H1 (cell line): ENCODE measurements at regions not wholly inside any gene's neighbourhood (a gene's known extent, or its start where the extent isn't known, plus 50 kb on each side); places are given as distances from the start of the nearest gene placed in this dataset.

Experiments
- CTCF ChIA-PET: fragments of 300-600 bp; sonication (Branson Sonifier 250); formaldehyde crosslinking; loops from one replicate; lab custom pipeline; 2021; ENCODE audit not compliant: partially characterized antibody; lab: Charles Lee
- POLR2A ChIA-PET: fragments of 300-600 bp; sonication (Branson Sonifier 250); formaldehyde crosslinking; loops from one replicate; lab custom pipeline; 2021; ENCODE audit warnings: inconsistent platforms; ENCODE audit not compliant: partially characterized antibody; lab: Charles Lee
- DNase-seq, 2 experiments: peaks; one replicate each; pipeline versions ENCODE4 v3.0.0 to v3.0.0-alpha.2; 2010 to 2022; ENCODE audit warnings: low spot score in 2 of 2, low read depth in 1 of 2, mixed read lengths in 1 of 2
- FAIRE-seq: peaks from 2 replicates; lab custom pipeline; 2011; peaks lifted over from hg19 to GRCh38; lab: Jason Lieb, UNC
- H2AFZ ChIP-seq: 2 replicates; pipeline ENCODE4 v1.8.1; 2012; ENCODE audit warnings: low read length, inconsistent platforms
- H2AK5ac ChIP-seq: 2 replicates; pipeline ENCODE4 v1.6.1; 2013; ENCODE audit warnings: low read depth, low read length
- H2BK120ac ChIP-seq: replicated peaks from 2 replicates; pipeline ENCODE3; 2013; ENCODE audit warnings: low read depth, low read length, inconsistent platforms
- H2BK12ac ChIP-seq: 2 replicates; pipeline ENCODE4 v1.6.1; 2013; ENCODE audit warnings: low read depth, low read length
- H2BK15ac ChIP-seq: 2 replicates; pipeline ENCODE4 v1.6.1; 2013; ENCODE audit warnings: low read length
- H2BK20ac ChIP-seq: 2 replicates; pipeline ENCODE4 v1.6.1; 2013; ENCODE audit warnings: low read length
- H2BK5ac ChIP-seq: 2 replicates; pipeline ENCODE4 v1.6.1; 2013; ENCODE audit warnings: low read depth, low read length
- H3K14ac ChIP-seq: 2 replicates; pipeline ENCODE4 v1.6.1; 2013; ENCODE audit warnings: inconsistent platforms; ENCODE audit not compliant: insufficient read length
- H3K18ac ChIP-seq: 2 replicates; pipeline ENCODE4 v1.6.1; 2013; ENCODE audit warnings: low read length; ENCODE audit errors: extremely low read depth
- H3K23ac ChIP-seq: 2 replicates; pipeline ENCODE4 v1.6.1; 2013; ENCODE audit warnings: inconsistent platforms; ENCODE audit not compliant: insufficient read length
- H3K23me2 ChIP-seq: 2 replicates; pipeline ENCODE4 v1.6.1; 2013; ENCODE audit warnings: low read depth, low read length
- H3K27ac ChIP-seq: 2 replicates; pipeline ENCODE4 v1.6.1; 2011; ENCODE audit warnings: low read depth, low read length, inconsistent platforms
- H3K27me3 ChIP-seq, 4 experiments: replicated peaks in 1 of 4; 1 replicate in 1 of 4; 2 replicates in 3 of 4; pipeline versions ENCODE4 v1.6.1 to v1.8.1; 2011 to 2013; ENCODE audit warnings: low read length in 3 of 4, mild to moderate bottlenecking in 3 of 4, inconsistent platforms in 2 of 4, mixed read lengths in 2 of 4, moderate library complexity in 1 of 4; ENCODE audit not compliant: control insufficient read depth in 3 of 4, insufficient read depth in 3 of 4; ENCODE audit errors: extremely low read depth in 1 of 4
- H3K36me3 ChIP-seq, 4 experiments: 2 replicates each; pipeline versions ENCODE4 v1.6.1 to v1.8.1; 2011 to 2013; ENCODE audit warnings: mild to moderate bottlenecking in 4 of 4, low read length in 3 of 4, moderate library complexity in 2 of 4, control low read depth in 1 of 4, inconsistent platforms in 1 of 4; ENCODE audit not compliant: insufficient read depth in 4 of 4, control insufficient read depth in 2 of 4
- H3K4ac ChIP-seq: replicated peaks from 2 replicates; pipeline ENCODE3; 2013; ENCODE audit warnings: low read length, low read depth, mixed read lengths, inconsistent platforms; ENCODE audit not compliant: insufficient read length
- H3K4me1 ChIP-seq, 4 experiments: replicated peaks in 1 of 4; 1 replicate in 1 of 4; 2 replicates in 3 of 4; pipeline versions ENCODE4 v1.6.1 to v1.8.1; 2011 to 2013; ENCODE audit warnings: low read length in 3 of 4, inconsistent platforms in 2 of 4, mixed read lengths in 1 of 4; ENCODE audit not compliant: insufficient read depth in 4 of 4, control insufficient read depth in 3 of 4
- H3K4me2 ChIP-seq, 2 experiments: 2 replicates each; pipeline versions ENCODE4 v1.6.1 to v1.8.1; 2011 to 2013; ENCODE audit warnings: low read depth in 2 of 2, low read length in 2 of 2, control low read depth in 1 of 2, inconsistent platforms in 1 of 2, mild to moderate bottlenecking in 1 of 2; ENCODE audit not compliant: insufficient read depth in 1 of 2
- H3K4me3 ChIP-seq, 4 experiments: fragments of 200-600, 300-600 bp in 1 of 4; sonication (generic), shearing (Covaris generic), sonication (Bioruptor Twin) in 1 of 4; 2 replicates each; pipeline versions ENCODE4 v1.5.1 to v1.8.1; 2011 to 2016; ENCODE audit warnings: low read length in 4 of 4, low read depth in 3 of 4, control low read depth in 2 of 4, inconsistent platforms in 2 of 4, mild to moderate bottlenecking in 2 of 4, mixed read lengths in 1 of 4, moderate library complexity in 1 of 4; ENCODE audit not compliant: insufficient read depth in 2 of 4; ENCODE audit errors: extremely low read depth in 1 of 4
- H3K56ac ChIP-seq: replicated peaks from 2 replicates; pipeline ENCODE3; 2013; ENCODE audit warnings: low read depth, mild to moderate bottlenecking, mixed read lengths, low read length, inconsistent platforms; ENCODE audit not compliant: insufficient read length
- H3K79me1 ChIP-seq: 2 replicates; pipeline ENCODE4 v1.6.1; 2013; ENCODE audit warnings: low read depth, low read length, control low read depth
- H3K79me2 ChIP-seq, 2 experiments: 2 replicates each; pipeline versions ENCODE4 v1.6.1 to v1.8.1; 2012 to 2013; ENCODE audit warnings: low read length in 2 of 2, mild to moderate bottlenecking in 2 of 2, inconsistent platforms in 1 of 2; ENCODE audit not compliant: insufficient read depth in 2 of 2, control insufficient read depth in 1 of 2
- H3K9ac ChIP-seq, 4 experiments: replicated peaks in 1 of 4; 1 replicate in 1 of 4; 2 replicates in 3 of 4; pipeline versions ENCODE4 v1.6.1 to v1.8.1; 2011 to 2013; ENCODE audit warnings: low read depth in 3 of 4, low read length in 3 of 4, control low read depth in 2 of 4, mild to moderate bottlenecking in 2 of 4, moderate library complexity in 2 of 4, inconsistent platforms in 1 of 4; ENCODE audit errors: extremely low read depth in 1 of 4
- H3K9me3 ChIP-seq, 2 experiments: 2 replicates each; pipeline versions ENCODE4 v1.6.1 to v1.8.1; 2012 to 2013; ENCODE audit warnings: mild to moderate bottlenecking in 2 of 2, moderate library complexity in 2 of 2, control low read depth in 1 of 2, inconsistent platforms in 1 of 2, low read depth in 1 of 2, low read length in 1 of 2, mixed read lengths in 1 of 2; ENCODE audit not compliant: insufficient read depth in 2 of 2
- H4K20me1 ChIP-seq, 2 experiments: replicated peaks in 1 of 2; 2 replicates each; pipeline versions ENCODE3 to v1.8.1; 2011 to 2013; ENCODE audit warnings: inconsistent platforms in 2 of 2, low read length in 2 of 2, mild to moderate bottlenecking in 1 of 2; ENCODE audit not compliant: insufficient read depth in 2 of 2, control insufficient read depth in 1 of 2
- H4K5ac ChIP-seq: 2 replicates; pipeline ENCODE4 v1.6.1; 2013; ENCODE audit warnings: low read length, low read depth, mixed read lengths, inconsistent platforms; ENCODE audit not compliant: insufficient read length
- H4K8ac ChIP-seq: 2 replicates; pipeline ENCODE4 v1.8.0; 2013; ENCODE audit warnings: mild to moderate bottlenecking, moderate library complexity, low read length, inconsistent platforms; ENCODE audit not compliant: insufficient read depth; ENCODE audit errors: extremely low read depth
- H4K91ac ChIP-seq: replicated peaks from 2 replicates; pipeline ENCODE3; 2013; ENCODE audit warnings: low read length, mixed read lengths, inconsistent platforms; ENCODE audit not compliant: insufficient read length
- CHD1 ChIP-seq: IDR thresholded peaks from 2 replicates; pipeline ENCODE4 v1.6.1; 2012; ENCODE audit warnings: low read depth, low read length, improper control_type of control experiment
- EGR1 ChIP-seq: IDR thresholded peaks from 2 replicates; pipeline ENCODE4 v1.6.1; 2011; ENCODE audit warnings: low read depth, low read length, borderline replicate concordance
- GABPA ChIP-seq: IDR thresholded peaks from 2 replicates; pipeline ENCODE4 v1.6.1; 2011; ENCODE audit warnings: mild to moderate bottlenecking, low read length, moderate library complexity, borderline replicate concordance; ENCODE audit not compliant: insufficient read depth
- POLR2AphosphoS5 ChIP-seq: IDR thresholded peaks from 2 replicates; pipeline ENCODE4 v1.6.1; 2011; ENCODE audit warnings: low read depth, low read length
- RBBP5 ChIP-seq: IDR thresholded peaks from 2 replicates; pipeline ENCODE4 v1.7.1; 2012; ENCODE audit warnings: low read depth, mild to moderate bottlenecking, inconsistent platforms, low read length, moderate library complexity, borderline replicate concordance
- SP1 ChIP-seq: IDR thresholded peaks from 2 replicates; pipeline ENCODE4 v1.6.1; 2011; ENCODE audit warnings: low read depth, low read length
- TAF1 ChIP-seq: IDR thresholded peaks from 2 replicates; pipeline ENCODE4 v1.6.1; 2011; ENCODE audit warnings: mild to moderate bottlenecking, low read depth, low read length
- TBP ChIP-seq: IDR thresholded peaks from 2 replicates; pipeline ENCODE4 v1.6.1; 2011; ENCODE audit warnings: low read depth, low read length, improper control_type of control experiment
- WGBS, 2 experiments: shearing (Covaris generic) in 1 of 2; methylation state at CpG; one replicate each; pipeline versions ENCODE4 v1.1.6 to v1.1.7; 2013 to 2015; ENCODE audit warnings: low lambda C conversion rate in 2 of 2, mixed read lengths in 2 of 2, inconsistent platforms in 1 of 2, low coverage in 1 of 2, missing lambda C conversion rate in 1 of 2; ENCODE audit not compliant: insufficient replicate concordance in 2 of 2, insufficient coverage in 1 of 2, insufficient read length in 1 of 2; ENCODE audit errors: extremely low coverage in 1 of 2, missing lambda C conversion rate in 1 of 2; 5-methylcytosine and 5-hydroxymethylcytosine counted together
- TF ChIP-seq, protein P1 (sequence below): IDR thresholded peaks from 2 replicates; pipeline ENCODE4 v1.6.1; 2011; ENCODE audit warnings: low read length, improper control_type of control experiment
- TF ChIP-seq, protein P2 (sequence below), 3 experiments: IDR thresholded peaks; 1 replicate in 2 of 3; 2 replicates in 1 of 3; pipeline versions ENCODE4 v1.5.1 to v1.6.1; 2011; ENCODE audit warnings: low read length in 3 of 3, mild to moderate bottlenecking in 3 of 3, inconsistent platforms in 2 of 3, low read depth in 1 of 3, moderate library complexity in 1 of 3; ENCODE audit not compliant: insufficient read depth in 1 of 3; ENCODE audit errors: control extremely low read depth in 1 of 3
- TF ChIP-seq, protein P3 (sequence below): IDR thresholded peaks from 2 replicates; pipeline ENCODE4 v1.6.1; 2011; ENCODE audit warnings: low read depth, mild to moderate bottlenecking, low read length; ENCODE audit not compliant: insufficient read depth

DNA sequence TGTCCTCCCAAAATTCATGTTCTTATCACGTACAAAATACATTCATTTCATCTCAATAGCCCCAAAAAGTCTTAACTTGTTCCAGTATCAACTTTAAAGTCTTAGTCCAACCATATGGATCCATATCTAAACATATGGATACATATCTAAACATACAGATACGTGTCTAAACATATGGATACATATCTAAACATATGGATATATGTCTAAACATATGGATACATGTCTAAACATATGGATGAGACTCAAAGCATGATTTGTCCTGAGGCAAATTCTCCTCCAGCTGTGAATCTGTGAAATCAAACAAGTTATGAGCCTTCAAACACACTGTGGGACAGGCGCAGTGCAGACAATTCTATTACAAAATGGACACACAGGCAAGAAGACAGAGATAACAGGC lies 709.0 kb downstream of the TBC1D22A start:
- FAIRE-seq (no peak), DNase-seq (no peak)
- H3K36me3 ChIP-seq: no peaks in the 10 kb centered on the region
- H3K56ac ChIP-seq: no peak overlapping the region
- CTCF ChIA-PET: no interaction called here
- no peak overlapping the region for H3K4me3 ChIP-seq
- H2AFZ ChIP-seq: no peak overlapping the region
- 46% methylated on average over 3 of the region's 3 CpGs; no CpG with 5 or more reads in 1 of the 2 experiments for WGBS, 2 experiments
- H3K9me3 ChIP-seq: peaks cover 60 to 81% of the 10 kb centered on the region in 2 experiments
- no peaks in the 10 kb centered on the region for H3K27me3 ChIP-seq
- H2BK5ac ChIP-seq: no peak overlapping the region
- H3K27ac ChIP-seq: no peak overlapping the region
- H2BK15ac ChIP-seq: no peak overlapping the region
- H3K23ac ChIP-seq: no peak overlapping the region
- no peaks in the 10 kb centered on the region for H3K79me1 ChIP-seq
- H2BK120ac ChIP-seq: no peak overlapping the region
- H3K79me2 ChIP-seq: no peaks in the 10 kb centered on the region
- H3K4me1 ChIP-seq: no peaks in the 10 kb centered on the region
- no peak overlapping the region for H3K4ac ChIP-seq
- H4K5ac ChIP-seq: no peak overlapping the region
- H3K9ac ChIP-seq: no peak overlapping the region
- H4K91ac ChIP-seq: no peak overlapping the region
- no peak overlapping the region for H3K14ac ChIP-seq
- no peaks in the 10 kb centered on the region for H3K23me2 ChIP-seq
- H3K18ac ChIP-seq: no peak overlapping the region
- no peak overlapping the region for H2BK20ac ChIP-seq
- H2BK12ac ChIP-seq: no peak overlapping the region
- H2AK5ac ChIP-seq: no peak overlapping the region
- H4K8ac ChIP-seq: no peak overlapping the region
- POLR2A ChIA-PET: no interaction called here
- no peaks in the 10 kb centered on the region for H4K20me1 ChIP-seq
- H3K4me2 ChIP-seq: no peak overlapping the region
- TF ChIP-seq, protein P1, sequence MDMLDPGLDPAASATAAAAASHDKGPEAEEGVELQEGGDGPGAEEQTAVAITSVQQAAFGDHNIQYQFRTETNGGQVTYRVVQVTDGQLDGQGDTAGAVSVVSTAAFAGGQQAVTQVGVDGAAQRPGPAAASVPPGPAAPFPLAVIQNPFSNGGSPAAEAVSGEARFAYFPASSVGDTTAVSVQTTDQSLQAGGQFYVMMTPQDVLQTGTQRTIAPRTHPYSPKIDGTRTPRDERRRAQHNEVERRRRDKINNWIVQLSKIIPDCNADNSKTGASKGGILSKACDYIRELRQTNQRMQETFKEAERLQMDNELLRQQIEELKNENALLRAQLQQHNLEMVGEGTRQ: no peak
- no peak for TF ChIP-seq POLR2AphosphoS5
- TF ChIP-seq, protein P2, sequence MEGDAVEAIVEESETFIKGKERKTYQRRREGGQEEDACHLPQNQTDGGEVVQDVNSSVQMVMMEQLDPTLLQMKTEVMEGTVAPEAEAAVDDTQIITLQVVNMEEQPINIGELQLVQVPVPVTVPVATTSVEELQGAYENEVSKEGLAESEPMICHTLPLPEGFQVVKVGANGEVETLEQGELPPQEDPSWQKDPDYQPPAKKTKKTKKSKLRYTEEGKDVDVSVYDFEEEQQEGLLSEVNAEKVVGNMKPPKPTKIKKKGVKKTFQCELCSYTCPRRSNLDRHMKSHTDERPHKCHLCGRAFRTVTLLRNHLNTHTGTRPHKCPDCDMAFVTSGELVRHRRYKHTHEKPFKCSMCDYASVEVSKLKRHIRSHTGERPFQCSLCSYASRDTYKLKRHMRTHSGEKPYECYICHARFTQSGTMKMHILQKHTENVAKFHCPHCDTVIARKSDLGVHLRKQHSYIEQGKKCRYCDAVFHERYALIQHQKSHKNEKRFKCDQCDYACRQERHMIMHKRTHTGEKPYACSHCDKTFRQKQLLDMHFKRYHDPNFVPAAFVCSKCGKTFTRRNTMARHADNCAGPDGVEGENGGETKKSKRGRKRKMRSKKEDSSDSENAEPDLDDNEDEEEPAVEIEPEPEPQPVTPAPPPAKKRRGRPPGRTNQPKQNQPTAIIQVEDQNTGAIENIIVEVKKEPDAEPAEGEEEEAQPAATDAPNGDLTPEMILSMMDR (IDR thresholded peaks at IDR 0.05; ENCODE audit: control extremely low read depth in 1 of 3, insufficient read depth in 1 of 3, low read depth in 1 of 3, low read length in 3 of 3): no peak
- no peak for TF ChIP-seq TBP
- TF ChIP-seq EGR1: no peak
- TF ChIP-seq GABPA: no peak
- no peak for TF ChIP-seq TAF1
- TF ChIP-seq, protein P3, sequence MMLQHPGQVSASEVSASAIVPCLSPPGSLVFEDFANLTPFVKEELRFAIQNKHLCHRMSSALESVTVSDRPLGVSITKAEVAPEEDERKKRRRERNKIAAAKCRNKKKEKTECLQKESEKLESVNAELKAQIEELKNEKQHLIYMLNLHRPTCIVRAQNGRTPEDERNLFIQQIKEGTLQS: no peak
- no peak for TF ChIP-seq SP1
- no peak for TF ChIP-seq RBBP5
- no peak for TF ChIP-seq CHD1
